A673 (cell line): ENCODE measurements at regions not wholly inside any gene's neighbourhood (a gene's known extent, or its start where the extent isn't known, plus 50 kb on each side); places are given as distances from the start of the nearest gene placed in this dataset.

Source experiments
- CTCF ChIP-seq: fragments of 300-800, 200-600 bp; sonication (generic); conservative IDR thresholded peaks from 2 replicates; pipeline ENCODE4 v1.5.1; 2017; ENCODE audit warnings: low read depth, mild to moderate bottlenecking, antibody characterized with exemption, low read length, moderate library complexity, mixed read lengths
- EZH2 ChIP-seq: fragments of 200-600 bp; sonication (generic); IDR thresholded peaks from 2 replicates; pipeline ENCODE4 v1.6.1; 2017; ENCODE audit warnings: borderline replicate concordance, low read depth, mild to moderate bottlenecking, mixed read lengths, antibody characterized with exemption, low read length; ENCODE audit not compliant: poor library complexity, severe bottlenecking

- no peak for TF ChIP-seq CTCF
- TF ChIP-seq EZH2: no peak
These were observed 68.4 kb upstream of the GALNT15 start for GRCh38 chr3:16106050-16106449.
